Osteocyte (in vitro differentiated cells): ENCODE measurements at regions not wholly inside any gene's neighbourhood (a gene's known extent, or its start where the extent isn't known, plus 50 kb on each side); places are given as distances from the start of the nearest gene placed in this dataset.

ENCODE experiments used
- DNase-seq: peaks from one replicate; pipeline ENCODE4 v3.0.0; 2021; ENCODE audit warnings: mixed read lengths; ENCODE audit not compliant: unreplicated experiment; ENCODE audit errors: extremely low spot score
- H3K27ac Mint-ChIP-seq: one replicate; pipeline ENCODE4 v1.8.0; 2021; ENCODE audit warnings: mild to moderate bottlenecking, mixed read lengths; ENCODE audit not compliant: unreplicated experiment
- H3K27me3 Mint-ChIP-seq: one replicate; pipeline ENCODE4 v1.8.0; 2021; ENCODE audit warnings: mixed read lengths; ENCODE audit not compliant: unreplicated experiment
- H3K36me3 Mint-ChIP-seq: one replicate; pipeline ENCODE4 v1.8.0; 2021; ENCODE audit warnings: mixed read lengths; ENCODE audit not compliant: unreplicated experiment
- H3K4me1 Mint-ChIP-seq: one replicate; pipeline ENCODE4 v1.8.0; 2021; ENCODE audit warnings: mixed read lengths; ENCODE audit not compliant: unreplicated experiment
- H3K4me3 Mint-ChIP-seq: one replicate; pipeline ENCODE4 v1.8.0; 2021; ENCODE audit warnings: mild to moderate bottlenecking, moderate library complexity, mixed read lengths; ENCODE audit not compliant: unreplicated experiment
- H3K9me3 Mint-ChIP-seq: one replicate; pipeline ENCODE4 v1.8.0; 2021; ENCODE audit warnings: mixed read lengths; ENCODE audit not compliant: unreplicated experiment
- CTCF ChIP-seq: fragments of 200-600 bp; sonication (generic); IDR thresholded peaks from 2 replicates; pipeline ENCODE4 v1.5.0; 2021; ENCODE audit warnings: antibody characterized with exemption, mild to moderate bottlenecking, moderate library complexity

GRCh38 chr16:50466170-50466569 is 82.0 kb upstream of the NKD1 start:
- TF ChIP-seq CTCF, result no peak
- H3K27ac Mint-ChIP-seq, result no peak overlapping the region
- peaks cover 59% of the 10 kb centered on the region for H3K27me3 Mint-ChIP-seq
- no peaks in the 10 kb centered on the region for H3K9me3 Mint-ChIP-seq
- H3K36me3 Mint-ChIP-seq, result no peaks in the 10 kb centered on the region
- no peak overlapping the region for H3K4me3 Mint-ChIP-seq
- H3K4me1 Mint-ChIP-seq, result peaks cover 9% of the 10 kb centered on the region
- DNase-seq, result no peak

DNA sequence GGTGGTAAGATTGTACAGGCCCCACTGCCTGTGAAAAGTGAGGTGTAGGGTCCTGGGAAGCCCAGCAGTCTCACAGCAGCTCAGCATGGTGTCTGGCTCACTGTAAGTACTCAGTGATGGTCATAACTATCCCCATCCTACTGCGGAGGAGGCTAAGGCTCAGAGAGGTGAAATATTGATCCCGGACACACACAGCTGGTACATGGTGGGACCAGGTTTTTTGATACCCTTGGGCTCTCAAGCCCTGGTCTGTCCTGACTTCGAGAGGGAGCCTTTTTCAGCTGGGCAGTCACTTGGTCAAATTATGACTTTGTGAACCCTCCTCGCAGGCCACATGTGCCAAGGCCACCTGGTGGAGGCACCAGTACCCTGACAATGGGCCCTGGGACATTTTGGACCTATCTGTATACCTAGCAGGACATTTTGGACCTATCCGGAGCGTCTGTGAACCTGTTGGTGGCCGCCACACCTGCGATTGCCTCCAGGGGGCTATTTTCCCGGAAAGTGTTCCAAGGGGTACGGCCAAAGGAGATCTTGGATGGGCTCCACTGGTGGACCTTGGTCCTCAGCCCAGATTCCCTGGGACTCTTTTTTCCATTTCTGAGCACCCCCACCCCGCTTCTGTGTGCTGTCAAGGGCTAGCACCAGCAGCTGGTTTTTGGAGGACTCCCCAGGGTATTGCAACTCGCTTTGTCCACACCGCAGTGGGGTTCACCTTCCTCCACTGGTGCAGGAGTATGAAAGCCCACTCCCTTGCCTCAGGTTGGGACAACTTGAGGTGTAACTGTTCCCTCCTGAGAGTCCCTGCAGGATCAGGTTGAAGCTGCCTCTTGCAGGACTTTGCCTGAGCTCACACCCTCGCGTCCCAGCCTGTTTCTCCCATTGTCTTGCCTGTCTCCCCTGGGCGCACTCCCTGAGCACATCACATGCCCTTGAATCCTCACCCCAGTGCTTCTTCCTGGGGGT is 83.6 kb upstream of the NKD1 start:
- no peak for TF ChIP-seq CTCF
- peaks cover 9% of the 10 kb centered on the region for H3K4me1 Mint-ChIP-seq
- H3K36me3 Mint-ChIP-seq, result no peaks in the 10 kb centered on the region
- DNase-seq, result no peak
- no peaks in the 10 kb centered on the region for H3K9me3 Mint-ChIP-seq
- no peak overlapping the region for H3K27ac Mint-ChIP-seq
- H3K27me3 Mint-ChIP-seq, result peaks cover 52% of the 10 kb centered on the region
- H3K4me3 Mint-ChIP-seq, result no peak overlapping the region

- Mint-ChIP-seq H3K4me1 (peaks cover 6% of the 10 kb centered on the region), H3K9me3 (no peaks in the 10 kb centered on the region), H3K27me3 (peaks cover 44% of the 10 kb centered on the region), H3K4me3 (no peak overlapping the region), H3K36me3 (no peaks in the 10 kb centered on the region), H3K27ac (no peak overlapping the region)
- no peak for DNase-seq
- no peak for TF ChIP-seq CTCF
Observed at GRCh38 chr16:50463581-50464324, 84.4 kb upstream of the NKD1 start.

GRCh38 chr16:50462793-50463507 is 85.2 kb upstream of the NKD1 start:
- Mint-ChIP-seq H3K27me3 (peaks cover 39% of the 10 kb centered on the region), H3K9me3 (no peaks in the 10 kb centered on the region), H3K4me1 (peaks cover 2% of the 10 kb centered on the region), H3K27ac (no peak overlapping the region), H3K4me3 (no peak overlapping the region), H3K36me3 (no peaks in the 10 kb centered on the region)
- no peak for DNase-seq
- no peak for TF ChIP-seq CTCF
